HG02571 (cell line): ENCODE measurements at regions not wholly inside any gene's neighbourhood (a gene's known extent, or its start where the extent isn't known, plus 50 kb on each side); places are given as distances from the start of the nearest gene placed in this dataset.
"Not testable (repeated sequence)": the region's sequence is repeated elsewhere in the genome, so short reads cannot be mapped to it uniquely, and the experiment has no call there.

ENCODE experiments used
- ATAC-seq: cut with Tn5 transposase; IDR thresholded peaks from one replicate; pipeline ENCODE4 v1.9.1; 2021; ENCODE audit warnings: mild to moderate bottlenecking, moderate library complexity; ENCODE audit not compliant: unreplicated experiment

DNA sequence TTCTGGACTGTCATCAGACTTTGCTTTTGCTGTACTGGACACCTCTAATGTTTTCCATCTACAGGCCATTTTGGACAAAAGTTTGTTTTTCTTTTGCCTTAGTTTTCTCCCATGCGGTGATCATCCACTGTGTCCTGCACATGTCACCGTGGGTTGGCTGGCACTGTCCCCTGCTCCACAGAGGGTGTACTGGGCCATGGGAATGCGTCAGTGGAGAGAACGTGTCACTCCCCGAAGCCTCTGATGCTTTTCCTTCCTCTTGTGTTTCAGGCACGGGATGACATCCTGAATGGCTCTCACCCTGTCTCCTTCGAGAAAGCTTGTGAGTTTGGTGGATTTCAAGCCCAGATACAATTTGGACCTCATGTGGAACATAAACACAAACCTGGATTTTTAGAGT is 385.0 kb upstream of the TPM1 start:
- ATAC-seq: not testable (repeated sequence)

DNA sequence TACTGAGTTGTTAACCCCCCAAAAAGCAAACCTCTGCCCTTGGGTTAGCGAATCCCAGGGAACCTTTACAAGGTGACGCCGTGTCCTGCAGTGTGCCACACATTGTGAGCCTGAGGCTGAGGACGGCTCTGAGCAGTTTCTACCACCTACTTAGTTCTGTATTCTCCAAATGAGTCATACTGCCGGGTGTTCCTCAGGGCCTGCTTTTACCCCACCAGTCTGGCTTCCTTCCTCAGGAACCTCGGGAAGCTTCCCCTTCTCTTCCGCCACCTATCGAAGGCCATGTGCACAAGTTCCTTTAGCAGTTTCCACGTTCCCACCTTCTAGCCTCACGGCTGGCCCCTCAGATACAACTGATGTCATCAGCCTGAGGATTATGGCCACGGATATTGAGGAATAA is 384.0 kb upstream of the TPM1 start:
- ATAC-seq: no peak

DNA sequence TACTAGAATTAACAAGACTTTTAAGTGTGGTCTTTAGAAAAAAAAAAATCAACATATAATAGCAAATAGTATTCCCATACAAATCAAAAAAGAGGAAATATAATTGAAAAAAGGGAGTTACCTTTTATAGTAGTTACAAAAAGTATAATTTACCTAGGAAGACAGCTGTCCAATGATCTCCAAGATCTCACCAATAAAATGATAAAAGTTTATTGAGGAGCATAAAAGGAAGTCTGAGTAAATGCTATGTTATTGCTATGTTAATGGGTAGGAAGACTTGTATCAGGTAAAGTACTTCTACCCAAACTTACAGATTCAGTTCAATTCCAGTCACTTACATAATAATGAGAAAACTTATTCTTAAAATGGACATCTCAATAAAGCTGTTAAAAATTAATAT is 379.0 kb upstream of the TPM1 start:
- no peak for ATAC-seq

GRCh38 chr15:62665449-62665848 is 377.1 kb upstream of the TPM1 start:
- no peak for ATAC-seq

- ATAC-seq: no peak
These were observed 376.5 kb upstream of the TPM1 start for GRCh38 chr15:62666046-62666445.

DNA sequence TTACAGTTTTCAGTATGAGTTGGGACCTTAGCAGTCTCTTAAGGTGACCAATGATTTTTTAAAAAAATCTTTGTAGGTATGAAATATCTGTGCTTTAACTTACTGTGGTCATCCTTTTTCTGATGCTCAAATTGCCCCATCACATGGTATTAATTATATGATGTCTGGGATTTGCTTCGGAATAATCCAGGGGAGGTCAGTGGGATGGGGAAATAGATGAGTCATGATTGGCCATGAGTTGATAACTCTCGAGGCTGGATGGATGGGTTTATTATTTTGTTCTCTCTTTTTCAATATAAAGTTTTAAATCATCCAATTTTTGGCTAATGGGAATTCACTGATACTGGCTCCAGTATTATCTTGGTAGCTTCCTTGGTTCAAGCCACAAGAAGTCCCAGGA is 370.3 kb upstream of the TPM1 start:
- no peak for ATAC-seq

GRCh38 chr15:62676891-62677290 is 365.7 kb upstream of the TPM1 start:
- no peak for ATAC-seq

DNA sequence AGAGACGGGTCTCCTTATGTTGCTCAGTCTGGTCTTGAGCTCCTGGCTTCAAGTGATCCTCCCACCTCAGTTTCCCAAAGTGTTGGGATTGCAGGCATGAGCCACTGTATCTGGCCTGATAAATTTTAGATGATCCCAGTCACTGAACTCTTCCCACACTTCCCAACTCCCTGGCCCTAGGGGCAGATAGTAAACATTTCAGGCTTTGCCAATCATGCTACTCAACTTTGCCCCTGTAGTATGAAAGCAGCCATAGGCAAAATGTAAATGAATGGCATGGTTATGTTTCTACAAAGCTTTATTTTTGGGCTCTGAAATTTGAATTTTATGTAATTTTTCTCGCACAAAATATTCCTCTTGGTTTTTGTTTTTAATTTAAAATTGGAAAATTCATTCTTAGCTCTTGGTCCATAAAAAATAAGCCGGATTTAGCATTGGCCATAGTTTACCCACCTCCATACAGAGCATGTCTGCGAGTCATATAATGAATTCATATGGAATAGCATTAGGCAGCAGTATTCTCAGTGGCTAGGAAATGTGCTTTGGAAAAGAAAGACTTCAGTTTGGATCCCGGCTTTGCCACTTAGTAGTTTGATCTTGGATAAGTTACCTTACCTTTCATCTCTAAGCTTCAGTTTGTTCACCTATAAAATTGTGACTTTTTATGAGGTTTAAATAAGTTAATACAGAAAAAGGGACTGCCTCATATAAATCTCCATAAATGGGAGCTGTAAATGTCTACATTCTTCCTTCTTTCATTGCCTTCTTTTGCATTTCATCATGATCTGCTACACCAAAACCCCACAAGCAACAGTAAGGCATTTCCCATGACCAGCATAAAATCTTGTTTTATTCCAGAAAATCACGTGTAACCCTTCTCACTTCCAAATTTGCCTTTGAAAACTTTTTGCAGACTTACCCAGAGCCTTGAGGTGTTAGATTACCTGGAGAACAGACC is 360.3 kb upstream of the TPM1 start:
- ATAC-seq: no peak

DNA sequence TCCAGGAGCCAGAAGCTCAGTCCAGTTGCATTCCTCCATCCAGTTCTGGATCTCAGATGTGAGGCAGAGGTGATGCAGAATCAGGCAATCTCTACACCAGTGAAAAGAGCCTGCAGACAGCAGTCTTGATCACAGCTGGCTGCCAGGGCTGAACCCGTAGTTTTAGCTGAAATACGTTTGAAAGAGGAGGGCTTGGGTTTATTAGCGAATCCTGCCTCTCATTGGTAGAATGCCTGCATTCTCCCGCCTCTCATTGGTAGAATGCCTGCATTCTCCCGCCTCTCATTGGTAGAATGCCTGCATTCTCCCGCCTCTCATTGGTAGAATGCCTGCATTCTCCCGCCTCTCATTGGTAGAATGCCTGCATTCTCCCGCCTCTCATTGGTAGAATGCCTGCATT is 359.4 kb upstream of the TPM1 start:
- ATAC-seq: not testable (repeated sequence)

GRCh38 chr15:62684123-62684808 is 358.3 kb upstream of the TPM1 start:
- ATAC-seq: no peak

DNA sequence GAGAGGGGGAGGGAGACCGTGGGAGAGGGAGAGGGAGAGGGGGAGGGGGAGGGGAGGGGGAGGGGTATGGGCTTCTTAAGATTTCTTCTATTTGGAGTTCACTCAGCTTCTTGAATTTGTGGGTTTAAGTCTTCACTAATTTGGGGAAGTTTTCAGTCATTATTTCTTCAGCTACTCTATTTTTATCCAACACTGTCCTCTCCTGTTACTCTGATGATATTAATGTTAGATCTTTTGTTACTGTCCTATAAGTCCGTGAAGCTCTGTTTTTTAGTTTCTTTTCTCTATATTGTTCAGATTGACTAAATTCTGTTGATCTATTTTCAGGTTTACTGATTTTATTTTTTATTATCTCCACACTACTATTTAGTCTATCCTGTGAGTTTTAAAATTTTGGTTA is 351.5 kb upstream of the TPM1 start:
- ATAC-seq: no peak

DNA sequence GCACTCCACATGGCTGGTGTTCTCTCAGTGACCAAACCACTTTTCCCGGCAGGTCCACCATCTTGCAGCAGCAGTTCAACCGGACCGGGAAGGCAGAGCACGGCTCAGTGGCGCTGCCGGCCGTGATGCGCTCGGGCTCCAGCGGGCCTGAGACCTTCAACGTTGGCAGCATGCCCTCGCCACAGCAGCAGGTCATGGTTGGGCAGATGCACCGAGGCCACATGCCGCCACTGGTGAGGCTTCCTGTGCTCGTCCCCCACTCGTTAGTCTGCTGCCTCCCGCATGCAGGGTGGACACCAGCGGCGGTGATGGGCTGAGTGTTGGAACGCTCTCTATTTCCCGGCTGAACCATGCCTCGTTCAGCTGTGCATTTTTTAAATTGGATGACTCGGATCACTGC is 344.9 kb upstream of the TPM1 start:
- no peak for ATAC-seq

GRCh38 chr15:62698646-62699045 is 343.9 kb upstream of the TPM1 start:
- no peak for ATAC-seq

- no peak for ATAC-seq
These were observed 336.2 kb upstream of the TPM1 start for GRCh38 chr15:62706317-62706716.

- no peak for ATAC-seq
These were observed 334.1 kb upstream of the TPM1 start for GRCh38 chr15:62708470-62708869.

DNA sequence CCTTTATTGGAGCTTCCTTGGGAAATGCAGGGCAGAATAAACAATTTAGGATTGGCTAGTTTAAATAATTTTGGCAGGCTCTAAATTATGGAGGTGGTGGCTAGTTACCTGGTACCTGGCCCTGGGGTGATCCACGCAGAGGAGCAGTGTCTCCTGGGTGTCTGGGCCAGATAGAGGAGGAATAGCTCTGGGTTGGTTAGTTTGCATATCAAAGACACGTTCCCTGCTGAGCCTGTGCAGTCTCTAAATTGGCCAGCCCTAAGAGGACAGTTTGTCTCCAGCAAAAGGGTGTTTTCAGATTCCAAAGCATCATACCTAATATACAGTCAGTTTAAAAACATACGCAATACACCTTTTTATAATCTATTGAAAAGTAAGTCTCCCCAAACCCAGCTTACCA is 333.3 kb upstream of the TPM1 start:
- no peak for ATAC-seq

- no peak for ATAC-seq
These were observed 330.7 kb upstream of the TPM1 start for GRCh38 chr15:62711691-62712454.

- ATAC-seq: no peak
These were observed 330.1 kb upstream of the TPM1 start for GRCh38 chr15:62712455-62712839.

DNA sequence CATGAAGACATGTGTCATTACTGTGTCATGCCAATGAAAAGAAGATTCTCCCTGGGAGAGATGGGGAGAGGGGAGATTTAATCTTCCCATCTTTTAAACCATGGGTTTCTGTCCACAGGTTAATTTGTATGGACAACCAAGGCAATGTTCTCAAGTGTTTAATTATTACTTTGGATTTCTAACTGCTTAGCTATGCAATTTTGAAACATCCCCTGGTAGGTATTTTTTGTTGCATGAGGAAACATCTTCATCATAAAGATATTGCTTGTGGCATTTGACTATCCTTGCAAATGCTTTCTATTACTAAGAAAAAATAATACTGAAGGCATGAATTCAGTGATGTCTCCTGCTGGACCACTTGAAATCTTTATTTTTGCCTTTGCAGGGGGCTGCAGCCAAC is 326.6 kb upstream of the TPM1 start:
- ATAC-seq: no peak

GRCh38 chr15:62717496-62717895 is 325.1 kb upstream of the TPM1 start:
- no peak for ATAC-seq

GRCh38 chr15:62719316-62719715 is 323.2 kb upstream of the TPM1 start:
- no peak for ATAC-seq

GRCh38 chr15:62722237-62722636 is 320.3 kb upstream of the TPM1 start:
- ATAC-seq: no peak
